ENCODE measurements at regions not wholly inside any gene's neighbourhood (a gene's known extent, or its start where the extent isn't known, plus 50 kb on each side); places are given as distances from the start of the nearest gene placed in this dataset.

- no peaks in the 10 kb centered on the region for H3K4me1 ChIP-seq (ENCODE audit: control insufficient read depth in 4 of 4, insufficient read depth in 4 of 4, low read length in 3 of 4)
Measured at GRCh38 chr1:34376531-34376930, 199.8 kb downstream of the C1orf94 start.

GRCh38 chr1:34378968-34379856 lies 202.5 kb downstream of the C1orf94 start:
- TF ChIP-seq GABPA (IDR thresholded peaks at IDR 0.05 in 1 of 2, conservative IDR thresholded peaks at IDR 0.05 in 1 of 2) (no peak), SP1 (IDR thresholded peaks at IDR 0.05) (no peak), HNF4G (IDR thresholded peaks at IDR 0.05) (no peak), EGR1 (IDR thresholded peaks at IDR 0.05; ENCODE audit: low read depth in 2 of 2) (no peak), NR2F2 (IDR thresholded peaks at IDR 0.05) (no peak), RXRA (IDR thresholded peaks at IDR 0.05) (no peak), ZBTB33 (IDR thresholded peaks at IDR 0.05) (no peak), ATF3 (IDR thresholded peaks at IDR 0.05) (no peak), RAD21 (IDR thresholded peaks at IDR 0.05) (no peak), REST (IDR thresholded peaks at IDR 0.05) (no peak), JUND (IDR thresholded peaks at IDR 0.05) (no peak), CTCF (IDR thresholded peaks at IDR 0.05; ENCODE audit: low read depth, low read length, missing input control) (no peak), YY1 (IDR thresholded peaks at IDR 0.05) (no peak), FOXA1 (IDR thresholded peaks at IDR 0.05) (no peak), MAX (IDR thresholded peaks at IDR 0.05) (no peak)
- Histone ChIP-seq H3K27me3 (ENCODE audit: control insufficient read depth in 4 of 4, insufficient read depth in 4 of 4, low read length in 3 of 4) (peaks cover 0 to 6% (median 3%) of the 10 kb centered on the region in 4 donors), H3K36me3 (ENCODE audit: control insufficient read depth in 4 of 4, insufficient read depth in 3 of 4, low read depth in 1 of 4, low read length in 3 of 4) (no peaks in the 10 kb centered on the region), H3K4me3 (ENCODE audit: low read depth in 1 of 3, low read length in 3 of 3) (no peak overlapping the region), H3K9me3 (ENCODE audit: control insufficient read depth in 4 of 4, low read length in 3 of 4) (no peaks in the 10 kb centered on the region), H3K27ac (ENCODE audit: low read depth in 1 of 2, low read length in 2 of 2) (no peak overlapping the region), H3K9ac (ENCODE audit: low read depth in 1 of 2, low read length in 2 of 2) (no peak overlapping the region), H3K4me1 (ENCODE audit: control insufficient read depth in 4 of 4, insufficient read depth in 4 of 4, low read length in 3 of 4) (no peaks in the 10 kb centered on the region)
- 51% methylated on average over 11 of the region's 11 CpGs for WGBS
- DNase-seq (ENCODE audit: low spot score): no peak

More at GRCh38 chr1:34376531-34376930, 199.8 kb downstream of the C1orf94 start:
- no peak overlapping the region for H3K27ac ChIP-seq (ENCODE audit: low read depth in 1 of 2, low read length in 2 of 2)
- DNase-seq (ENCODE audit: low spot score): no peak
- H3K27me3 ChIP-seq (ENCODE audit: control insufficient read depth in 4 of 4, insufficient read depth in 4 of 4, low read length in 3 of 4): peaks cover 0 to 9% (median 1%) of the 10 kb centered on the region in 4 donors
- no peaks in the 10 kb centered on the region for H3K9me3 ChIP-seq (ENCODE audit: control insufficient read depth in 4 of 4, low read length in 3 of 4)
- TF ChIP-seq RAD21 (IDR thresholded peaks at IDR 0.05) (no peak), ZBTB33 (IDR thresholded peaks at IDR 0.05) (no peak), HNF4A (conservative IDR thresholded peaks at IDR 0.05) (no peak), TAF1 (conservative IDR thresholded peaks at IDR 0.05) (no peak), FOXA2 (IDR thresholded peaks at IDR 0.05) (no peak)
- 21% methylated on average over 2 of the region's 2 CpGs for WGBS
- no peak overlapping the region for H3K4me3 ChIP-seq (ENCODE audit: low read depth in 1 of 3, low read length in 3 of 3)
- H3K36me3 ChIP-seq (ENCODE audit: control insufficient read depth in 4 of 4, insufficient read depth in 3 of 4, low read depth in 1 of 4, low read length in 3 of 4): no peaks in the 10 kb centered on the region
- no peak overlapping the region for H3K9ac ChIP-seq (ENCODE audit: low read depth in 1 of 2, low read length in 2 of 2)

All from liver (tissue), 8 donors.